Fibroblast of lung (primary cell): ENCODE measurements at regions not wholly inside any gene's neighbourhood (a gene's known extent, or its start where the extent isn't known, plus 50 kb on each side); places are given as distances from the start of the nearest gene placed in this dataset.

ENCODE experiments used
- DNase-seq, 2 donors: peaks; one replicate each; pipeline versions ENCODE4 v3.0.0 to v3.0.0-alpha.2; 2010; ENCODE audit warnings: low read depth in 2 of 2
- H2AFZ ChIP-seq: 2 replicates; pipeline ENCODE4 v1.5.1; 2012; ENCODE audit warnings: low read length, control low read depth, inconsistent platforms
- H3K27ac ChIP-seq: 2 replicates; pipeline ENCODE4 v1.5.1; 2011; ENCODE audit warnings: low read length, control low read depth; ENCODE audit not compliant: insufficient read depth
- H3K27me3 ChIP-seq: 2 replicates; pipeline ENCODE4 v1.5.1; 2011; ENCODE audit warnings: mild to moderate bottlenecking, low read length; ENCODE audit not compliant: control insufficient read depth, insufficient read depth
- H3K36me3 ChIP-seq: 2 replicates; pipeline ENCODE4 v1.5.1; 2011; ENCODE audit warnings: low read length; ENCODE audit not compliant: control insufficient read depth, insufficient read depth
- H3K4me1 ChIP-seq: 2 replicates; pipeline ENCODE4 v1.5.1; 2011; ENCODE audit warnings: low read length; ENCODE audit not compliant: control insufficient read depth, insufficient read depth; ENCODE audit errors: extremely low read depth
- H3K4me2 ChIP-seq: 2 replicates; pipeline ENCODE4 v1.5.1; 2011; ENCODE audit warnings: low read length, control low read depth; ENCODE audit not compliant: insufficient read depth; ENCODE audit errors: extremely low read depth
- H3K4me3 ChIP-seq, 4 experiments: fragments of 200-600 bp in 1 of 4; sonication (generic) in 1 of 4; replicated peaks in 1 of 4; 2 replicates each; pipeline ENCODE4 v1.5.1; 2011 to 2016; ENCODE audit warnings: low read length in 4 of 4, low read depth in 3 of 4, mild to moderate bottlenecking in 3 of 4, control low read depth in 2 of 4, inconsistent platforms in 1 of 4, mixed read lengths in 1 of 4; ENCODE audit not compliant: insufficient read depth in 1 of 4; ENCODE audit errors: control extremely low read depth in 1 of 4
- H3K79me2 ChIP-seq: 2 replicates; pipeline ENCODE4 v1.5.1; 2012; ENCODE audit warnings: mild to moderate bottlenecking, low read length, inconsistent platforms; ENCODE audit not compliant: control insufficient read depth, insufficient read depth
- H3K9ac ChIP-seq: 2 replicates; pipeline ENCODE4 v1.5.1; 2011; ENCODE audit warnings: mild to moderate bottlenecking, low read length, control low read depth; ENCODE audit not compliant: insufficient read depth
- H3K9me3 ChIP-seq: 2 replicates; pipeline ENCODE4 v1.5.1; 2012; ENCODE audit warnings: low read depth, low read length; ENCODE audit not compliant: control insufficient read depth, insufficient read depth
- H4K20me1 ChIP-seq: 2 replicates; pipeline ENCODE4 v1.5.1; 2011; ENCODE audit warnings: low read length; ENCODE audit not compliant: control insufficient read depth, insufficient read depth; ENCODE audit errors: extremely low read depth
- EZH2 ChIP-seq: IDR thresholded peaks from 2 replicates; pipeline ENCODE4 v1.5.1; 2012; ENCODE audit warnings: low read length, control low read depth, mild to moderate bottlenecking; ENCODE audit errors: missing control alignments
- TF ChIP-seq, protein P1 (sequence below), 2 donors: IDR thresholded peaks in 1 of 2; conservative IDR thresholded peaks in 1 of 2; 1 replicate in 1 of 2; 2 replicates in 1 of 2; pipeline ENCODE4 v1.5.1; 2011 to 2012; ENCODE audit warnings: low read length in 2 of 2, control low read depth in 1 of 2, inconsistent platforms in 1 of 2, low read depth in 1 of 2, mild to moderate bottlenecking in 1 of 2

DNA sequence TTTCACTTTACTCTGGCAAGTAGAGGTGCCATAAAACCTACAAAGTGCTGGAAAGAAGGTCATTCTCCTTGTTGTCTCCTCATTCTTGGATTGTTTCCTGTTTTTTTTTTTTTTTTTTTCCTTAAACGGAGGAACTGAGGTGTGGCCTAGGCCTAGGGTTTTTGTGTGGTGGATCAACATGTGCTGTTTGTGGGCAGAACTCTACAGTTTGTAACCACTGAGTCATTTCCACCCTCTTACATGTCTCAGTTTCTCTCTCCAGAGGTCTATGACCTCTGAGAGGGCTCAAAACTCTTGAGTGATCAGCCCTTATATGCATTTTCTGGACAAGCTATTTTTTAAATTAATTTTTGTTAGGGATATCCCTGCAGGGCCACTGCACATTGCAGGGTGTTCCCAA lies 296.0 kb downstream of the PPP1R3A start:
- no peak overlapping the region for H3K4me3 ChIP-seq
- H3K27me3 ChIP-seq: no peaks in the 10 kb centered on the region
- H3K4me2 ChIP-seq: no peak overlapping the region
- no peak overlapping the region for H2AFZ ChIP-seq
- no peak overlapping the region for H3K27ac ChIP-seq
- no peak overlapping the region for H3K9ac ChIP-seq
- no peaks in the 10 kb centered on the region for H3K79me2 ChIP-seq
- H3K4me1 ChIP-seq: no peaks in the 10 kb centered on the region
- H4K20me1 ChIP-seq: no peaks in the 10 kb centered on the region
- TF ChIP-seq EZH2: no peak
- TF ChIP-seq, protein P1, sequence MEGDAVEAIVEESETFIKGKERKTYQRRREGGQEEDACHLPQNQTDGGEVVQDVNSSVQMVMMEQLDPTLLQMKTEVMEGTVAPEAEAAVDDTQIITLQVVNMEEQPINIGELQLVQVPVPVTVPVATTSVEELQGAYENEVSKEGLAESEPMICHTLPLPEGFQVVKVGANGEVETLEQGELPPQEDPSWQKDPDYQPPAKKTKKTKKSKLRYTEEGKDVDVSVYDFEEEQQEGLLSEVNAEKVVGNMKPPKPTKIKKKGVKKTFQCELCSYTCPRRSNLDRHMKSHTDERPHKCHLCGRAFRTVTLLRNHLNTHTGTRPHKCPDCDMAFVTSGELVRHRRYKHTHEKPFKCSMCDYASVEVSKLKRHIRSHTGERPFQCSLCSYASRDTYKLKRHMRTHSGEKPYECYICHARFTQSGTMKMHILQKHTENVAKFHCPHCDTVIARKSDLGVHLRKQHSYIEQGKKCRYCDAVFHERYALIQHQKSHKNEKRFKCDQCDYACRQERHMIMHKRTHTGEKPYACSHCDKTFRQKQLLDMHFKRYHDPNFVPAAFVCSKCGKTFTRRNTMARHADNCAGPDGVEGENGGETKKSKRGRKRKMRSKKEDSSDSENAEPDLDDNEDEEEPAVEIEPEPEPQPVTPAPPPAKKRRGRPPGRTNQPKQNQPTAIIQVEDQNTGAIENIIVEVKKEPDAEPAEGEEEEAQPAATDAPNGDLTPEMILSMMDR (conservative IDR thresholded peaks at IDR 0.05 in 1 of 2, IDR thresholded peaks at IDR 0.05 in 1 of 2; ENCODE audit: low read depth in 1 of 2, low read length in 2 of 2): no peak
- DNase-seq: no peak
- no peaks in the 10 kb centered on the region for H3K9me3 ChIP-seq
- no peaks in the 10 kb centered on the region for H3K36me3 ChIP-seq

DNA sequence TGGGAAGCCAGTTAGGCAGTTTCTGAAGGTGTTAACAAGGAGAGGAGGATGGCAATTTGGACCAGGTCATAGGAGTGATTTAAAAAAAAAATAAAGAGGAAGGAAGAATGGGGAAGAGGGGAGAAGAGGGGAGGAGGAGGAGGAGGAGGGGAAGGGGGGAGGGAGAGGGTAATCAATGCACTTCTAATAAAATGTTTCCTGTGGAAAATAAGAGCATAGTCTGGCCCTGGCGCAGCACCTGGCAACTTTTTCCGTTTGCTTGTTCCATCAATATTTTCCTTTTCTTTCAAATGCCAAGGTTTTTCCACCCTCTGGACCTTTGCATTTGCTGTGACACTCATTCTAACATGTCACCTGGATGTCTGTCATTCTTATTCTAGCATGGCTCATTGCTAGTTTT lies 308.2 kb downstream of the PPP1R3A start:
- Histone ChIP-seq H4K20me1 (no peaks in the 10 kb centered on the region), H3K27ac (no peak overlapping the region), H3K4me2 (no peak overlapping the region), H3K9me3 (no peaks in the 10 kb centered on the region), H3K27me3 (no peaks in the 10 kb centered on the region), H3K36me3 (no peaks in the 10 kb centered on the region), H3K79me2 (no peaks in the 10 kb centered on the region), H3K4me3 (no peak overlapping the region), H2AFZ (no peak overlapping the region), H3K4me1 (no peaks in the 10 kb centered on the region), H3K9ac (no peak overlapping the region)
- no peak for TF ChIP-seq EZH2
- TF ChIP-seq, protein P1 (conservative IDR thresholded peaks at IDR 0.05 in 1 of 2, IDR thresholded peaks at IDR 0.05 in 1 of 2; ENCODE audit: low read depth in 1 of 2, low read length in 2 of 2): no peak
- DNase-seq: no peak

DNA sequence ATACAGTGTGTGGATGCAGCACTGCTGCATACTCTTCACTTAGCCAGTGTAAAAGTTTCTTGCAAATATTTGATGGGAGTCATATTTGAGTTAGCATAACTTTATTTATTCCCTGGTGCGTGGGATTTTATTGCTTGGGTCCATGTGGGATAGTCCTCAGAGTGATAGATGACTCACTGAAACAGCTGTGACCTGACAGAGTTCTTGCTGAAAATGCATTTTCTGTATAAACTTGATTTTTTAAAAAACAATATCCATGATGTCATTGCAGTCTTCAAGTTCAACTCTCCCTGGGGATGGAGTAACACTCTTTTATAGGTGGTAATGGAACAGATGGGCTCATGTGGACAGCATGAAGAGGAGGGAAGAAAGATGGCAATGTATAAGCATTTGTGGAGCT lies 310.0 kb downstream of the PPP1R3A start:
- H2AFZ ChIP-seq: no peak overlapping the region
- H4K20me1 ChIP-seq: no peaks in the 10 kb centered on the region
- H3K9me3 ChIP-seq: no peaks in the 10 kb centered on the region
- no peaks in the 10 kb centered on the region for H3K79me2 ChIP-seq
- no peaks in the 10 kb centered on the region for H3K27me3 ChIP-seq
- H3K36me3 ChIP-seq: no peaks in the 10 kb centered on the region
- H3K4me2 ChIP-seq: no peak overlapping the region
- TF ChIP-seq, protein P1 (conservative IDR thresholded peaks at IDR 0.05 in 1 of 2, IDR thresholded peaks at IDR 0.05 in 1 of 2; ENCODE audit: low read depth in 1 of 2, low read length in 2 of 2): no peak
- no peak for TF ChIP-seq EZH2
- no peak overlapping the region for H3K27ac ChIP-seq
- no peak overlapping the region for H3K4me3 ChIP-seq
- peak; percentile 3 to 14 for DNase-seq
- H3K9ac ChIP-seq: no peak overlapping the region
- H3K4me1 ChIP-seq: no peaks in the 10 kb centered on the region
